T-cell (primary cell): ENCODE measurements at regions not wholly inside any gene's neighbourhood (a gene's known extent, or its start where the extent isn't known, plus 50 kb on each side); places are given as distances from the start of the nearest gene placed in this dataset.
"Not testable (repeated sequence)": the region's sequence is repeated elsewhere in the genome, so short reads cannot be mapped to it uniquely, and the experiment has no call there.

ENCODE experiments used
- ATAC-seq, 4 experiments: fragments of 200-7000 bp in 3 of 4; fragments of 150-1000 bp in 1 of 4; cut with Tn5 transposase; replicated peaks in 1 of 4; 1 replicate in 3 of 4; 2 replicates in 1 of 4; pipeline ENCODE4 v1.10.0; 2021; ENCODE audit warnings: moderate library complexity in 3 of 4, mild to moderate bottlenecking in 2 of 4, moderate number of reproducible peaks in 1 of 4
- CTCF ChIA-PET, 2 donors: fragments of 300-600 bp; sonication (Branson Sonifier 250); formaldehyde crosslinking; loops; one replicate each; lab custom pipeline; 2022; ENCODE audit warnings: antibody characterized with exemption in 2 of 2; lab: Charles Lee
- POLR2A ChIA-PET, 2 donors: fragments of 300-600 bp; sonication (Branson Sonifier 250); formaldehyde crosslinking; loops; one replicate each; lab custom pipeline; 2022; ENCODE audit warnings: antibody characterized with exemption in 2 of 2; lab: Charles Lee
- DNase-seq, 35 experiments: peaks; one replicate each; pipeline versions ENCODE4 v3.0.0 to v3.0.0-alpha.2; 2013 to 2023
- H3K27ac ChIP-seq: one replicate; pipeline ENCODE4 v1.5.1; 2013; ENCODE audit warnings: low read length
- H3K27me3 ChIP-seq, 2 experiments: replicated peaks in 1 of 2; 1 replicate in 1 of 2; 2 replicates in 1 of 2; pipeline versions ENCODE4 v1.6.1 to v1.7.0; 2013; ENCODE audit warnings: low read length in 1 of 2, mixed read lengths in 1 of 2; ENCODE audit not compliant: control insufficient read depth in 2 of 2, insufficient read depth in 2 of 2; ENCODE audit errors: extremely low read depth in 1 of 2
- H3K36me3 ChIP-seq, 2 donors: 1 replicate in 1 of 2; 2 replicates in 1 of 2; pipeline versions ENCODE4 v1.6.1 to v1.7.0; 2013; ENCODE audit warnings: low read length in 1 of 2; ENCODE audit not compliant: control insufficient read depth in 2 of 2, insufficient read depth in 1 of 2; ENCODE audit errors: extremely low read depth in 1 of 2
- H3K4me1 ChIP-seq, 2 experiments: 1 replicate in 1 of 2; 2 replicates in 1 of 2; pipeline versions ENCODE4 v1.6.1 to v1.7.0; 2013; ENCODE audit warnings: low read length in 2 of 2, mixed read lengths in 1 of 2; ENCODE audit not compliant: insufficient read depth in 2 of 2, control insufficient read depth in 1 of 2; ENCODE audit errors: extremely low read depth in 1 of 2
- H3K4me3 ChIP-seq, 2 donors: 1 replicate in 1 of 2; 2 replicates in 1 of 2; pipeline versions ENCODE4 v1.5.1 to v1.7.0; 2013; ENCODE audit warnings: mild to moderate bottlenecking in 2 of 2, low read length in 1 of 2, moderate library complexity in 1 of 2; ENCODE audit not compliant: control insufficient read depth in 1 of 2; ENCODE audit errors: extremely low read depth in 1 of 2
- H3K9me3 ChIP-seq: 2 replicates; pipeline ENCODE4 v1.7.0; 2013
- H3K27ac Mint-ChIP-seq, 2 donors: one replicate each; pipeline ENCODE4 v1.8.0; 2020 to 2021; ENCODE audit warnings: mild to moderate bottlenecking in 2 of 2, mixed read lengths in 2 of 2
- H3K27me3 Mint-ChIP-seq, 2 donors: one replicate each; pipeline ENCODE4 v1.8.0; 2021 to 2022; ENCODE audit warnings: mixed read lengths in 2 of 2
- H3K36me3 Mint-ChIP-seq: one replicate; pipeline ENCODE4 v1.8.0; 2021; ENCODE audit warnings: mixed read lengths
- H3K4me1 Mint-ChIP-seq, 3 donors: one replicate each; pipeline ENCODE4 v1.8.0; 2020 to 2022; ENCODE audit warnings: mixed read lengths in 3 of 3, mild to moderate bottlenecking in 1 of 3
- H3K4me3 Mint-ChIP-seq, 3 donors: one replicate each; pipeline ENCODE4 v1.8.0; 2020 to 2022; ENCODE audit warnings: mild to moderate bottlenecking in 3 of 3, mixed read lengths in 3 of 3, moderate library complexity in 3 of 3
- H3K9me3 Mint-ChIP-seq, 3 donors: one replicate each; pipeline ENCODE4 v1.8.0; 2020 to 2022; ENCODE audit warnings: mixed read lengths in 3 of 3
- WGBS: methylation state at CpG from one replicate; pipeline ENCODE4 v1.1.5; 2013; ENCODE audit warnings: missing lambda C conversion rate; ENCODE audit not compliant: insufficient coverage; 5-methylcytosine and 5-hydroxymethylcytosine counted together

GRCh38 chrX:101780421-101780820 is 120.8 kb upstream of the ARMCX2 start:
- H3K36me3 Mint-ChIP-seq, H3K4me3 ChIP-seq, H3K27ac Mint-ChIP-seq, H3K4me3 Mint-ChIP-seq, H3K4me1 Mint-ChIP-seq, CTCF ChIA-PET, H3K36me3 ChIP-seq, ATAC-seq, H3K27me3 ChIP-seq, DNase-seq, H3K4me1 ChIP-seq, H3K9me3 ChIP-seq, H3K27ac ChIP-seq, POLR2A ChIA-PET, H3K9me3 Mint-ChIP-seq: not testable (repeated sequence)
- peaks cover 6 to 22% of the 10 kb centered on the region in 2 donors for H3K27me3 Mint-ChIP-seq
- no CpG with 5 or more reads among the region's 19 CpGs for WGBS

GRCh38 chrX:101774340-101774739 is 114.7 kb upstream of the ARMCX2 start:
- Mint-ChIP-seq H3K27me3 (peaks cover 10 to 26% of the 10 kb centered on the region in 2 donors), H3K4me1 (no peaks in the 10 kb centered on the region), H3K27ac (no peak overlapping the region), H3K4me3 (no peak overlapping the region), H3K9me3 (no peaks in the 10 kb centered on the region), H3K36me3 (no peaks in the 10 kb centered on the region)
- Histone ChIP-seq H3K27me3 (no peaks in the 10 kb centered on the region), H3K36me3 (no peaks in the 10 kb centered on the region), H3K4me1 (no peaks in the 10 kb centered on the region), H3K9me3 (no peaks in the 10 kb centered on the region), H3K4me3 (no peak overlapping the region), H3K27ac (no peak overlapping the region)
- CTCF ChIA-PET, result no interaction called here
- DNase-seq (no peak), ATAC-seq (no peak)
- WGBS, result no CpG with 5 or more reads among the region's 1 CpG
- POLR2A ChIA-PET, result no interaction called here

GRCh38 chrX:101764538-101764937 is 104.9 kb upstream of the ARMCX2 start:
- DNase-seq, result no peak
- no peaks in the 10 kb centered on the region for H3K27me3 ChIP-seq
- H3K4me1 ChIP-seq, result no peaks in the 10 kb centered on the region
- no CpG with 5 or more reads among the region's 4 CpGs for WGBS
- no peak overlapping the region for H3K4me3 Mint-ChIP-seq
- H3K9me3 Mint-ChIP-seq, result no peaks in the 10 kb centered on the region
- POLR2A ChIA-PET, result no interaction called here
- CTCF ChIA-PET, result no interaction called here
- no peaks in the 10 kb centered on the region for H3K4me1 Mint-ChIP-seq
- peaks cover 2 to 12% of the 10 kb centered on the region in 2 donors for H3K27me3 Mint-ChIP-seq
- no peaks in the 10 kb centered on the region for H3K36me3 ChIP-seq
- H3K27ac Mint-ChIP-seq, result no peak overlapping the region
- no peak for ATAC-seq
- H3K9me3 ChIP-seq, result no peaks in the 10 kb centered on the region
- no peaks in the 10 kb centered on the region for H3K36me3 Mint-ChIP-seq
- H3K27ac ChIP-seq, result no peak overlapping the region
- no peak overlapping the region for H3K4me3 ChIP-seq

GRCh38 chrX:101759000-101759399 is 99.3 kb upstream of the ARMCX2 start:
- Histone ChIP-seq H3K36me3 (no peaks in the 10 kb centered on the region), H3K27ac (no peak overlapping the region), H3K4me3 (no peak overlapping the region), H3K9me3 (no peaks in the 10 kb centered on the region), H3K4me1 (no peaks in the 10 kb centered on the region), H3K27me3 (no peaks in the 10 kb centered on the region)
- ChIA-PET POLR2A (no interaction called here), CTCF (interaction anchor here (0.5 to 1.7 kb wide), 9 partner anchors 8 to 690 kb away, joined by 3 to 5 read pairs (median 3); no protein-coding TSS in a partner anchor)
- no peaks in the 10 kb centered on the region for H3K36me3 Mint-ChIP-seq
- peaks cover 1 to 21% of the 10 kb centered on the region in 2 donors for H3K27me3 Mint-ChIP-seq
- ATAC-seq, result peak; percentile 57 to 95 (median 62)
- no CpG with 5 or more reads among the region's 1 CpG for WGBS
- H3K4me3 Mint-ChIP-seq, result no peak overlapping the region
- DNase-seq, result peak in 24 of 35 experiments; percentile 0 to 54 (median 7)
- peaks cover 0 to 4% (median 3%) of the 10 kb centered on the region in 3 donors for H3K4me1 Mint-ChIP-seq
- no peaks in the 10 kb centered on the region for H3K9me3 Mint-ChIP-seq
- peak overlapping the region in 1 of 2 donors; percentile 27 for H3K27ac Mint-ChIP-seq

GRCh38 chrX:101750744-101751143 is 91.1 kb upstream of the ARMCX2 start:
- no peak overlapping the region for H3K4me3 Mint-ChIP-seq
- no peaks in the 10 kb centered on the region for H3K36me3 ChIP-seq
- no peaks in the 10 kb centered on the region for H3K9me3 ChIP-seq
- ATAC-seq (no peak), DNase-seq (no peak)
- no peaks in the 10 kb centered on the region for H3K9me3 Mint-ChIP-seq
- H3K27me3 Mint-ChIP-seq, result peaks cover 5 to 36% of the 10 kb centered on the region in 2 donors
- no peaks in the 10 kb centered on the region for H3K4me1 Mint-ChIP-seq
- no CpG with 5 or more reads among the region's 4 CpGs for WGBS
- H3K4me1 ChIP-seq, result no peaks in the 10 kb centered on the region
- no peak overlapping the region for H3K27ac ChIP-seq
- no peak overlapping the region for H3K27ac Mint-ChIP-seq
- H3K4me3 ChIP-seq, result no peak overlapping the region
- POLR2A ChIA-PET, result no interaction called here
- H3K27me3 ChIP-seq, result no peaks in the 10 kb centered on the region
- CTCF ChIA-PET, result no interaction called here
- no peaks in the 10 kb centered on the region for H3K36me3 Mint-ChIP-seq

- no peak for ATAC-seq
- Mint-ChIP-seq H3K9me3 (no peaks in the 10 kb centered on the region), H3K4me1 (no peaks in the 10 kb centered on the region), H3K27me3 (peaks cover 8 to 41% of the 10 kb centered on the region in 2 donors), H3K27ac (no peak overlapping the region), H3K4me3 (no peak overlapping the region), H3K36me3 (no peaks in the 10 kb centered on the region)
- no peaks in the 10 kb centered on the region for H3K36me3 ChIP-seq
- H3K27me3 ChIP-seq, result no peaks in the 10 kb centered on the region
- no peaks in the 10 kb centered on the region for H3K9me3 ChIP-seq
- H3K4me1 ChIP-seq, result no peaks in the 10 kb centered on the region
- no peak overlapping the region for H3K4me3 ChIP-seq
- CTCF ChIA-PET, result interaction anchor here in 1 of 2 donors (0.7 kb wide), 1 partner anchor 1768 kb away, joined by 3 read pairs; no protein-coding TSS in a partner anchor
- no CpG with 5 or more reads among the region's 3 CpGs for WGBS
- no peak for DNase-seq
- POLR2A ChIA-PET, result interaction anchor here in 1 of 2 donors (0.6 kb wide), 1 partner anchor 295 kb away, joined by 3 read pairs; no protein-coding TSS in a partner anchor
- no peak overlapping the region for H3K27ac ChIP-seq
These were observed 89.8 kb upstream of the ARMCX2 start for GRCh38 chrX:101749436-101749835.

GRCh38 chrX:101745046-101745445 is 85.4 kb upstream of the ARMCX2 start:
- peaks cover 3 to 31% of the 10 kb centered on the region in 2 donors for H3K27me3 Mint-ChIP-seq
- CTCF ChIA-PET, result no interaction called here

More at GRCh38 chrX:101745046-101745445, 85.4 kb upstream of the ARMCX2 start:
- Mint-ChIP-seq H3K9me3 (no peaks in the 10 kb centered on the region), H3K4me3 (no peak overlapping the region), H3K27ac (no peak overlapping the region), H3K36me3 (no peaks in the 10 kb centered on the region), H3K4me1 (no peaks in the 10 kb centered on the region)
- no peaks in the 10 kb centered on the region for H3K36me3 ChIP-seq
- H3K27me3 ChIP-seq, result no peaks in the 10 kb centered on the region
- no peak for DNase-seq
- H3K4me1 ChIP-seq, result no peaks in the 10 kb centered on the region
- H3K4me3 ChIP-seq, result no peak overlapping the region
- no peak overlapping the region for H3K27ac ChIP-seq
- ATAC-seq, result no peak
- no CpG with 5 or more reads among the region's 3 CpGs for WGBS
- no peaks in the 10 kb centered on the region for H3K9me3 ChIP-seq
- POLR2A ChIA-PET, result no interaction called here
